GM23248 (cell line): ENCODE measurements at regions not wholly inside any gene's neighbourhood (a gene's known extent, or its start where the extent isn't known, plus 50 kb on each side); places are given as distances from the start of the nearest gene placed in this dataset.

Source experiments
- EZH2 ChIP-seq: fragments of 200-600 bp; sonication (generic); IDR thresholded peaks from 2 replicates; pipeline ENCODE4 v1.6.1; 2018; ENCODE audit warnings: antibody characterized with exemption, mild to moderate bottlenecking; ENCODE audit not compliant: insufficient read depth, poor library complexity, severe bottlenecking
- EZH2phosphoT487 ChIP-seq: fragments of 200-600 bp; sonication (generic); IDR thresholded peaks from 2 replicates; pipeline ENCODE4 v1.6.1; 2018; ENCODE audit warnings: antibody characterized with exemption, moderate library complexity, mild to moderate bottlenecking, low read depth; ENCODE audit not compliant: insufficient read depth

- no peak for TF ChIP-seq EZH2
- no peak for TF ChIP-seq EZH2phosphoT487
These were observed 290.2 kb downstream of the BTBD3 start for GRCh38 chr20:12207875-12208274.
